ENCODE measurements at regions not wholly inside any gene's neighbourhood (a gene's known extent, or its start where the extent isn't known, plus 50 kb on each side); places are given as distances from the start of the nearest gene placed in this dataset.

DNA sequence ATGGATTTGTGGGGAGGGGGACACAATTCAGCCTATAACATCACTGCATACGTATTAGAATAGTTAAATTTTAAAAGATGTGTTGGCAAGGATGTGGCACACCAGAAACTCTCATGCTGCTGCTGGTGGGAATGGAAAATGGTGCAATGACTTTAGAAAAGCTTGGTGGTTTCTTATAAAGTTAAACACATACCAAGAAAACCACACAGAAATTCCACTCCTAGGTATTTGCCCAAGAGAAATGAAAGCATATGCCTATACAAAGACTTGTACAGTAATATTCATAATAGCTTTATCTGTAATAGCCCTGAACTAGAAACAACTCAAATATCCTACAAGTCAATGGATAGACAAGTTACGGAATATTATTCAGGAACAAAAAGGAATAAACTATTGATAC lies 71.3 kb upstream of the PDHA1 start:
- H3K27me3 ChIP-seq, result no peaks in the 10 kb centered on the region
- no peak overlapping the region for H3K27ac ChIP-seq
- H3K36me3 ChIP-seq, result no peaks in the 10 kb centered on the region
- intact Hi-C loops (cut with DNase I; ENCODE audit: low total_unique reads), result no loop called here
- no peak for DNase-seq
- H3K9me3 ChIP-seq, result no peaks in the 10 kb centered on the region
- no peak overlapping the region for H3K4me3 ChIP-seq
- no peaks in the 10 kb centered on the region for H3K4me1 ChIP-seq
- TF ChIP-seq, protein P1, sequence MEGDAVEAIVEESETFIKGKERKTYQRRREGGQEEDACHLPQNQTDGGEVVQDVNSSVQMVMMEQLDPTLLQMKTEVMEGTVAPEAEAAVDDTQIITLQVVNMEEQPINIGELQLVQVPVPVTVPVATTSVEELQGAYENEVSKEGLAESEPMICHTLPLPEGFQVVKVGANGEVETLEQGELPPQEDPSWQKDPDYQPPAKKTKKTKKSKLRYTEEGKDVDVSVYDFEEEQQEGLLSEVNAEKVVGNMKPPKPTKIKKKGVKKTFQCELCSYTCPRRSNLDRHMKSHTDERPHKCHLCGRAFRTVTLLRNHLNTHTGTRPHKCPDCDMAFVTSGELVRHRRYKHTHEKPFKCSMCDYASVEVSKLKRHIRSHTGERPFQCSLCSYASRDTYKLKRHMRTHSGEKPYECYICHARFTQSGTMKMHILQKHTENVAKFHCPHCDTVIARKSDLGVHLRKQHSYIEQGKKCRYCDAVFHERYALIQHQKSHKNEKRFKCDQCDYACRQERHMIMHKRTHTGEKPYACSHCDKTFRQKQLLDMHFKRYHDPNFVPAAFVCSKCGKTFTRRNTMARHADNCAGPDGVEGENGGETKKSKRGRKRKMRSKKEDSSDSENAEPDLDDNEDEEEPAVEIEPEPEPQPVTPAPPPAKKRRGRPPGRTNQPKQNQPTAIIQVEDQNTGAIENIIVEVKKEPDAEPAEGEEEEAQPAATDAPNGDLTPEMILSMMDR (IDR thresholded peaks at IDR 0.05), result no peak

DNA sequence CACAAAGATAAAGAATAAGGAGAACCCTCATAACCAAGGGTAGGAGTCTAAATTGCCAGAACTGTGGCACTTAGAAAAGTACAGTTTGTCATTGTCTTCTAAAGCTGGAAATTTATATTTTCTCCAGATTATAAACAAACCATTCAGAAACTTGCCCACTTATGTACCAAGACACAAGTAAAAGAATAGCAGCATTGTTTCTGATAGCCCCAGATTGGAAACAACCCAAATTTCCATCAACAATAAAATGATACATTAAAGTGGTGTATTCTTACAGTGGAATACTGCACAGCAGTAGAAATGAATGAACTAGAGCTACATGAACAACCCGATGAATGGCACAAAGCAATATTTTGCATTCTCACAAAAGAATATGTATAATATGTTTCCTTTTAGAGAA lies 63.1 kb upstream of the PDHA1 start:
- H3K4me3 ChIP-seq, result no peak overlapping the region
- TF ChIP-seq, protein P1 (IDR thresholded peaks at IDR 0.05), result no peak
- H3K27me3 ChIP-seq, result no peaks in the 10 kb centered on the region
- no peaks in the 10 kb centered on the region for H3K36me3 ChIP-seq
- intact Hi-C loops (cut with DNase I; ENCODE audit: low total_unique reads), result no loop called here
- DNase-seq, result no peak
- no peak overlapping the region for H3K27ac ChIP-seq
- H3K9me3 ChIP-seq, result no peaks in the 10 kb centered on the region
- H3K4me1 ChIP-seq, result no peaks in the 10 kb centered on the region

DNA sequence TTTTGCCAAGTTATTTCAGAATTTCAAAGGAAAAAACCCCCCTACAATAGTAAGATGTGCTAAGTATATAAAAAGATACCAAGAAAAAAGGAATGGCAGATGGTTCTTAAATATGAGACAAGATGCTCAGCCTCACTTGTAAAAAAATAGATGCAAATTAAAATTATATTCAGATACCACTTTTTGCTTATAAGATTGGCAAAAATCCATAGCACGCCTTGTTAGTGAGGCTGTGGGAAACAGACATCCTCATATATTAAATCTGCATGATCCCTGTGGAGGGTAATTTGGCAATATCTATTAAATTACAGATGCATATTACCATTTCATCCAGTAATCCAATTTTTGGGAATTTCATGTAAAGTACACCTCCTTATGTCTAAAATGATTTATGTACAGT lies 62.5 kb upstream of the PDHA1 start:
- H3K27me3 ChIP-seq, result no peaks in the 10 kb centered on the region
- TF ChIP-seq, protein P1 (IDR thresholded peaks at IDR 0.05), result no peak
- no peak overlapping the region for H3K4me3 ChIP-seq
- no peaks in the 10 kb centered on the region for H3K36me3 ChIP-seq
- no peak for DNase-seq
- intact Hi-C loops (cut with DNase I; ENCODE audit: low total_unique reads), result no loop called here
- no peaks in the 10 kb centered on the region for H3K4me1 ChIP-seq
- no peak overlapping the region for H3K27ac ChIP-seq
- H3K9me3 ChIP-seq, result no peaks in the 10 kb centered on the region

DNA sequence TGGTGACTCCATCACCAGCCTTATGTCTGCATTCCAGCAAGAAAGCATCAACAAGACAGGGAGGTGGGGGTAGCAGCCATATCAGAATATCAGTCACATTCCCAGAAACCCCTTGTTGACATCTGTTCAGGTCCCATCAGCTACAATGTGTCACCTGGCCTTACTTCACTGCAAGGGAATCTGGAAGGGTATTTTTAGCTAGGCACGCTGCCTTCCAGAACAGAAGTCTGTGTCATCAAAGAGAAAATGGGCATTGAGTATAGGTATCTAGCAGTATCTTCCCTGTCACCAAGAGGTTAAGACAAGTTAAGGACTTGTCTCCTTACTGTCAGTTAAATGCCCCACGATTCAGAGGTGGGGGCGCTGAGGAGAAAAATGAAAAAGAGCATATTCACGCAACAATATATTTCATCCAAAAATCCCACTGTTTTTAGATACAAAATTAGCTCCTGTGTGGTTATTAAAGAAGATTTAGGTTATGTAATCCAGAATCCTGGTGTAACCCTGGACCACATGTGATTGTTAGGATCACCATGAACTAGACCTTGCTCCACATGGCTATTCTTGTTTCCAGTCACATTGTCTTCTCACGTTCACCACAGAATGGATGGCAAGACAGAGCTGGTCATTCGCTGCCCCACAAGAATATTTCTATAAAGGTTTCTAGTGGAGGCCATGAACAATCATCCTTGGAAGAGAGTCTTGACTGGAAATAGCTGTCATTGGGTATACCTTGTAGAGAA lies 60.0 kb upstream of the PDHA1 start:
- Histone ChIP-seq H3K4me3 (no peak overlapping the region), H3K27ac (no peak overlapping the region), H3K9me3 (no peaks in the 10 kb centered on the region), H3K4me1 (no peaks in the 10 kb centered on the region), H3K27me3 (no peaks in the 10 kb centered on the region), H3K36me3 (no peaks in the 10 kb centered on the region)
- TF ChIP-seq, protein P1 (IDR thresholded peaks at IDR 0.05), result no peak
- intact Hi-C loops (cut with DNase I; ENCODE audit: low total_unique reads), result no loop called here
- no peak for DNase-seq

DNA sequence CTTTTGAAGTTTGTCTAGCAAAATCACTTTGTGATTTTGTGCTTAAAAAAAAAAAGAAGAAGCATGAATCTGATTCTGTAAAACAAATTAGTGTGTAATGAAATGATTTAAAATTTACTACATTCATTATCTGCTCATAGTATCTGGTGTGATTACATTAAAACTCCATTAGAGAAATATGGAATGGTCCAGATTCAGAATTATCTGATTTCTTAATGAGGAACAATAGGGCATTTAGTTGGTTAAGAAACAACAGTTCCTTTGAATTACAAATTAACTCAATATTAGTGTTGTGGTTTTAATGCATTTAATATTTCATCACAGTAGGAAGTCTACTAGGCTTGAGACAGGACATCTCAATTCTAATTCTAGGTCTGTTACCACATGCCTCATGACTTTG lies 57.9 kb upstream of the PDHA1 start:
- H3K4me1 ChIP-seq, result no peaks in the 10 kb centered on the region
- no peak overlapping the region for H3K27ac ChIP-seq
- TF ChIP-seq, protein P1 (IDR thresholded peaks at IDR 0.05), result no peak
- H3K27me3 ChIP-seq, result no peaks in the 10 kb centered on the region
- intact Hi-C loops (cut with DNase I; ENCODE audit: low total_unique reads), result no loop called here
- H3K4me3 ChIP-seq, result no peak overlapping the region
- no peak for DNase-seq
- no peaks in the 10 kb centered on the region for H3K36me3 ChIP-seq
- no peaks in the 10 kb centered on the region for H3K9me3 ChIP-seq

DNA sequence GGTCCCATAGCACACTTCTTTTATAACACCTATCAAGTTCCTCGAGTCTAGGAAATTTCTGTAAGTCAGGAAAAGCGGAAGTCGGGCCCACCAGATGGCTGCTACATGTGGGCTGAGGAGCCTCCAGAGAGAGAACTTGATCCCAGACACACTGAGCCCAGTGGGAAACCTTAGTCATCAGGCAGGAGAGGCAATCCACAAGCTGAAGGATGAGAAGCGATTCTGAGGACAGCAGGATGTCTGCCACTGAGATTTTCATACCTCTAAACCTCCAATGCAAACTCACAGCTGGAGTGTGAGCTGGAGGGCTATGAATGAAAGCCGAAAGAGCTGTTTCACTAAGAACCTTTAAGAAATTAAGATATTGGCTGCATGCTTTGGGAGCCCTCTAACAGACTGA lies 52.6 kb upstream of the PDHA1 start:
- TF ChIP-seq, protein P1 (IDR thresholded peaks at IDR 0.05), result no peak
- Histone ChIP-seq H3K4me1 (no peaks in the 10 kb centered on the region), H3K36me3 (no peaks in the 10 kb centered on the region), H3K9me3 (no peaks in the 10 kb centered on the region), H3K4me3 (no peak overlapping the region), H3K27ac (no peak overlapping the region), H3K27me3 (no peaks in the 10 kb centered on the region)
- DNase-seq, result no peak
- intact Hi-C loops (cut with DNase I; ENCODE audit: low total_unique reads), result no loop called here
